ENCODE measurements at regions not wholly inside any gene's neighbourhood (a gene's known extent, or its start where the extent isn't known, plus 50 kb on each side); places are given as distances from the start of the nearest gene placed in this dataset.
A peak's percentile ranks its signal among the peaks of the same experiment; 100 is the strongest.

DNA sequence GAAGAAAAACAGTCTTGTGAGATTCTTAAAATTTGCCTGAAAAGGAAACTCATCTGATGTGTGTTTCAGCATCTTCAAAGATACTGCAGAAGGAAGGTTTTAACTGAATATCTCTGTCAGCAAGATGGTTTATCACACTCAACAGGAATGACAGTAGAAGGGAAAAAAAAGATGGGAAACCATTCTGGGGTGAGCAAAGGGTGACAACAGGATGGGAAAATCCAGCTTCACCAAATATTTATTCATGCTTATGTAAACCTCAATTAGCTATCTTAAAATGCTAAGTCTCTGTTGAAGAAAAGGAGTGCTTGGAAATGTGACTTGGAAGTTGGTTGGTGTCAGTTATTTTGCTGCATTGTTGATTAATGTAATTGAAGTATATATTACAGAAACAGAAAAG is 82.2 kb downstream of the FZD1 start:
- Histone ChIP-seq H3K36me3 (no peaks in the 10 kb centered on the region), H3K27me3 (no peaks in the 10 kb centered on the region), H3K27ac (peak overlapping the region in 1 of 4 donors; percentile 6), H3K4me1 (peaks cover 27 to 44% (median 40%) of the 10 kb centered on the region in 4 donors), H3K4me3 (no peak overlapping the region), H3K9me3 (no peaks in the 10 kb centered on the region)
- ATAC-seq (ENCODE audit: low FRiP score in 2 of 2) = no peak
- TF ChIP-seq, protein P1, sequence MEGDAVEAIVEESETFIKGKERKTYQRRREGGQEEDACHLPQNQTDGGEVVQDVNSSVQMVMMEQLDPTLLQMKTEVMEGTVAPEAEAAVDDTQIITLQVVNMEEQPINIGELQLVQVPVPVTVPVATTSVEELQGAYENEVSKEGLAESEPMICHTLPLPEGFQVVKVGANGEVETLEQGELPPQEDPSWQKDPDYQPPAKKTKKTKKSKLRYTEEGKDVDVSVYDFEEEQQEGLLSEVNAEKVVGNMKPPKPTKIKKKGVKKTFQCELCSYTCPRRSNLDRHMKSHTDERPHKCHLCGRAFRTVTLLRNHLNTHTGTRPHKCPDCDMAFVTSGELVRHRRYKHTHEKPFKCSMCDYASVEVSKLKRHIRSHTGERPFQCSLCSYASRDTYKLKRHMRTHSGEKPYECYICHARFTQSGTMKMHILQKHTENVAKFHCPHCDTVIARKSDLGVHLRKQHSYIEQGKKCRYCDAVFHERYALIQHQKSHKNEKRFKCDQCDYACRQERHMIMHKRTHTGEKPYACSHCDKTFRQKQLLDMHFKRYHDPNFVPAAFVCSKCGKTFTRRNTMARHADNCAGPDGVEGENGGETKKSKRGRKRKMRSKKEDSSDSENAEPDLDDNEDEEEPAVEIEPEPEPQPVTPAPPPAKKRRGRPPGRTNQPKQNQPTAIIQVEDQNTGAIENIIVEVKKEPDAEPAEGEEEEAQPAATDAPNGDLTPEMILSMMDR (IDR thresholded peaks at IDR 0.05) = no peak
- TF ChIP-seq EP300 (IDR thresholded peaks at IDR 0.05) = no peak
- TF ChIP-seq POLR2AphosphoS5 (IDR thresholded peaks at IDR 0.05) = no peak
- TF ChIP-seq POLR2A (IDR thresholded peaks at IDR 0.05) = no peak
- no peak for DNase-seq

- Histone ChIP-seq H3K4me1 (peaks cover 27 to 44% (median 40%) of the 10 kb centered on the region in 4 donors), H3K27me3 (no peaks in the 10 kb centered on the region), H3K4me3 (no peak overlapping the region), H3K36me3 (no peaks in the 10 kb centered on the region), H3K9me3 (no peaks in the 10 kb centered on the region), H3K27ac (peak overlapping the region in 1 of 4 donors; percentile 6)
- ATAC-seq (ENCODE audit: low FRiP score in 2 of 2) (peak in 1 of 2 donors; percentile 52), DNase-seq (no peak)
- TF ChIP-seq POLR2A (IDR thresholded peaks at IDR 0.05) (no peak), EP300 (IDR thresholded peaks at IDR 0.05) (no peak), POLR2AphosphoS5 (IDR thresholded peaks at IDR 0.05) (no peak)
- TF ChIP-seq, protein P1 (IDR thresholded peaks at IDR 0.05) = no peak
- WGBS, 2 donors = 41 to 70% methylated on average over 3 of the region's 3 CpGs
These were observed 83.1 kb downstream of the FZD1 start for GRCh38 chr7:91347290-91347689.

GRCh38 chr7:91348711-91349110 is 84.5 kb downstream of the FZD1 start:
- Histone ChIP-seq H3K27ac (no peak overlapping the region), H3K27me3 (no peaks in the 10 kb centered on the region), H3K36me3 (no peaks in the 10 kb centered on the region), H3K4me1 (peaks cover 27 to 39% (median 35%) of the 10 kb centered on the region in 4 donors), H3K9me3 (no peaks in the 10 kb centered on the region), H3K4me3 (no peak overlapping the region)
- no peak for ATAC-seq (ENCODE audit: low FRiP score in 2 of 2)
- DNase-seq = no peak
- TF ChIP-seq, protein P1 (IDR thresholded peaks at IDR 0.05) = no peak
- TF ChIP-seq POLR2A (IDR thresholded peaks at IDR 0.05) = no peak
- TF ChIP-seq EP300 (IDR thresholded peaks at IDR 0.05) = no peak
- no peak for TF ChIP-seq POLR2AphosphoS5 (IDR thresholded peaks at IDR 0.05)

- WGBS, 2 donors = 78 to 86% methylated on average over 3 of the region's 3 CpGs
- H3K36me3 ChIP-seq = no peaks in the 10 kb centered on the region
These were observed 87.1 kb downstream of the FZD1 start for GRCh38 chr7:91351374-91351773.

DNA sequence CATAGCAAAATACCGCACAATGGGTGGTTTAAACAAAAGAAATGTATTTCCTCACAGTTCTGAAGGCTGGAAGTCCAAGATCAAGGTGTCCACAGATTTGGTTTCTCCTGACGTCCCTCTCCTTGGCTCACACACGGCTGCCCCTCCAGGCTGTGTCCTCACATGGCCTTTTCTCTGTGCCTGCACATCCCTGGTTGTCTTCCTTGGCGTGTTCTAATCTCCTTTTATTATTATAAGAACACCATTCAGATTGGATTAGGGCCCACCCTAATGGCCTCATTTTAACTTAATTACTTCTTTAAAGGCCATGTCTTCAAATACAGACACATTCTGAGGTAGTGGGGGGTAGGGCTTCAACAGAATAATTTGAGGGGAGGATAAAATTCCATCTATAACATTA is 87.9 kb downstream of the FZD1 start:
- H3K9me3 ChIP-seq = no peaks in the 10 kb centered on the region
- TF ChIP-seq, protein P1 (IDR thresholded peaks at IDR 0.05) = no peak
- TF ChIP-seq POLR2A (IDR thresholded peaks at IDR 0.05) (no peak), POLR2AphosphoS5 (IDR thresholded peaks at IDR 0.05) (no peak), EP300 (IDR thresholded peaks at IDR 0.05) (no peak)
- DNase-seq (no peak), ATAC-seq (ENCODE audit: low FRiP score in 2 of 2) (no peak)
- peaks cover 14 to 19% (median 18%) of the 10 kb centered on the region in 4 donors for H3K4me1 ChIP-seq
- WGBS, 2 donors = 86 to 87% methylated on average over 4 of the region's 4 CpGs
- no peak overlapping the region for H3K27ac ChIP-seq
- no peak overlapping the region for H3K4me3 ChIP-seq
- H3K27me3 ChIP-seq = no peaks in the 10 kb centered on the region
- no peaks in the 10 kb centered on the region for H3K36me3 ChIP-seq

More at GRCh38 chr7:91351374-91351773, 87.1 kb downstream of the FZD1 start:
- no peak overlapping the region for H3K27ac ChIP-seq
- peaks cover 19 to 26% (median 22%) of the 10 kb centered on the region in 4 donors for H3K4me1 ChIP-seq
- ATAC-seq (ENCODE audit: low FRiP score in 2 of 2) = no peak
- no peak for TF ChIP-seq EP300 (IDR thresholded peaks at IDR 0.05)
- TF ChIP-seq, protein P1 (IDR thresholded peaks at IDR 0.05) = no peak
- no peak for TF ChIP-seq POLR2AphosphoS5 (IDR thresholded peaks at IDR 0.05)
- no peak for TF ChIP-seq POLR2A (IDR thresholded peaks at IDR 0.05)
- no peak overlapping the region for H3K4me3 ChIP-seq
- H3K27me3 ChIP-seq = no peaks in the 10 kb centered on the region
- DNase-seq = no peak
- H3K9me3 ChIP-seq = no peaks in the 10 kb centered on the region
